ENCODE measurements at regions not wholly inside any gene's neighbourhood (a gene's known extent, or its start where the extent isn't known, plus 50 kb on each side); places are given as distances from the start of the nearest gene placed in this dataset.

GRCh38 chr4:3353752-3354454 lies 61.1 kb downstream of the RGS12 start:
- no peak for DNase-seq (ENCODE audit: low read depth in 1 of 2, low spot score in 1 of 2)
- Histone ChIP-seq H3K27ac (replicated peaks) (no peak overlapping the region), H3K4me3 (replicated peaks; ENCODE audit: insufficient read depth, low read length) (no peak overlapping the region), H3K27me3 (ENCODE audit: insufficient read depth, poor library complexity, severe bottlenecking) (no peaks in the 10 kb centered on the region)
- TF ChIP-seq, protein P1, sequence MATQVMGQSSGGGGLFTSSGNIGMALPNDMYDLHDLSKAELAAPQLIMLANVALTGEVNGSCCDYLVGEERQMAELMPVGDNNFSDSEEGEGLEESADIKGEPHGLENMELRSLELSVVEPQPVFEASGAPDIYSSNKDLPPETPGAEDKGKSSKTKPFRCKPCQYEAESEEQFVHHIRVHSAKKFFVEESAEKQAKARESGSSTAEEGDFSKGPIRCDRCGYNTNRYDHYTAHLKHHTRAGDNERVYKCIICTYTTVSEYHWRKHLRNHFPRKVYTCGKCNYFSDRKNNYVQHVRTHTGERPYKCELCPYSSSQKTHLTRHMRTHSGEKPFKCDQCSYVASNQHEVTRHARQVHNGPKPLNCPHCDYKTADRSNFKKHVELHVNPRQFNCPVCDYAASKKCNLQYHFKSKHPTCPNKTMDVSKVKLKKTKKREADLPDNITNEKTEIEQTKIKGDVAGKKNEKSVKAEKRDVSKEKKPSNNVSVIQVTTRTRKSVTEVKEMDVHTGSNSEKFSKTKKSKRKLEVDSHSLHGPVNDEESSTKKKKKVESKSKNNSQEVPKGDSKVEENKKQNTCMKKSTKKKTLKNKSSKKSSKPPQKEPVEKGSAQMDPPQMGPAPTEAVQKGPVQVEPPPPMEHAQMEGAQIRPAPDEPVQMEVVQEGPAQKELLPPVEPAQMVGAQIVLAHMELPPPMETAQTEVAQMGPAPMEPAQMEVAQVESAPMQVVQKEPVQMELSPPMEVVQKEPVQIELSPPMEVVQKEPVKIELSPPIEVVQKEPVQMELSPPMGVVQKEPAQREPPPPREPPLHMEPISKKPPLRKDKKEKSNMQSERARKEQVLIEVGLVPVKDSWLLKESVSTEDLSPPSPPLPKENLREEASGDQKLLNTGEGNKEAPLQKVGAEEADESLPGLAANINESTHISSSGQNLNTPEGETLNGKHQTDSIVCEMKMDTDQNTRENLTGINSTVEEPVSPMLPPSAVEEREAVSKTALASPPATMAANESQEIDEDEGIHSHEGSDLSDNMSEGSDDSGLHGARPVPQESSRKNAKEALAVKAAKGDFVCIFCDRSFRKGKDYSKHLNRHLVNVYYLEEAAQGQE (IDR thresholded peaks at IDR 0.05; ENCODE audit: insufficient replicate concordance, low read depth) = no peak
- no peak for TF ChIP-seq SPI1 (IDR thresholded peaks at IDR 0.05; ENCODE audit: borderline replicate concordance, low read depth)

DNA sequence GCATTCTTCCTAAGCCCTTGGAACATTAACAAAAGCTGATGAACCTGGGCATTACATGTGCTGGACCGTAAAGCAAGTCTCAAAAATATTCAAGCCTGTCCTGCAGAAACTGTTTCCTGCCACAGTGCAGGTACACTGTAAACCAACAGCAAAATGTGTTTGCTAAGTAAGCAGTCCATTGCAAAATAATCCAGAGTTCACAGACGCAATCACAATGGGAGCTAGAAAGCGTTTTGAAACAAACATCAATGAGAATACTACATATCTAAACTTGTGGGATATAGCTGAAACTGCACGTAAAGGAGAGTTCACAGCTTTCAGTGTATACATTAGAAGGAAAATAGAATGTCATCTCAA lies 61.6 kb downstream of the RGS12 start:
- no peak for DNase-seq (ENCODE audit: low read depth in 1 of 2, low spot score in 1 of 2)
- no peak overlapping the region for H3K4me3 ChIP-seq (replicated peaks; ENCODE audit: insufficient read depth, low read length)
- H3K27me3 ChIP-seq (ENCODE audit: insufficient read depth, poor library complexity, severe bottlenecking) = no peaks in the 10 kb centered on the region
- H3K27ac ChIP-seq (replicated peaks) = no peak overlapping the region
- TF ChIP-seq SPI1 (IDR thresholded peaks at IDR 0.05; ENCODE audit: borderline replicate concordance, low read depth) (no peak), CTCF (IDR thresholded peaks at IDR 0.05; ENCODE audit: insufficient read depth, low read length) (no peak), GABPA (IDR thresholded peaks at IDR 0.05; ENCODE audit: low read depth) (no peak), POLR2AphosphoS5 (IDR thresholded peaks at IDR 0.05; ENCODE audit: low read depth) (no peak)
- TF ChIP-seq, protein P1 (IDR thresholded peaks at IDR 0.05; ENCODE audit: insufficient replicate concordance, low read depth) = no peak

- no peak for DNase-seq (ENCODE audit: low read depth in 1 of 2, low spot score in 1 of 2)
- TF ChIP-seq SPI1 (IDR thresholded peaks at IDR 0.05; ENCODE audit: borderline replicate concordance, low read depth) (no peak), CTCF (IDR thresholded peaks at IDR 0.05; ENCODE audit: insufficient read depth, low read length) (no peak), GABPA (IDR thresholded peaks at IDR 0.05; ENCODE audit: low read depth) (no peak), POLR2AphosphoS5 (IDR thresholded peaks at IDR 0.05; ENCODE audit: low read depth) (no peak)
- TF ChIP-seq, protein P1 (IDR thresholded peaks at IDR 0.05; ENCODE audit: insufficient replicate concordance, low read depth) = no peak
- Histone ChIP-seq H3K27ac (replicated peaks) (no peak overlapping the region), H3K27me3 (ENCODE audit: insufficient read depth, poor library complexity, severe bottlenecking) (no peaks in the 10 kb centered on the region), H3K4me3 (replicated peaks; ENCODE audit: insufficient read depth, low read length) (no peak overlapping the region)
Observed at GRCh38 chr4:3355266-3355748, 62.5 kb downstream of the RGS12 start.

Measured in HL-60 (cell line).